ENCODE measurements at regions not wholly inside any gene's neighbourhood (a gene's known extent, or its start where the extent isn't known, plus 50 kb on each side); places are given as distances from the start of the nearest gene placed in this dataset.

- DNase-seq = no peak
These were observed 53.3 kb downstream of the FOXD1 start for GRCh38 chr5:73395256-73395655.

GRCh38 chr5:73394610-73395009 is 54.0 kb downstream of the FOXD1 start:
- DNase-seq = no peak

- DNase-seq = peak; percentile 37 to 49
These were observed 54.7 kb downstream of the FOXD1 start for GRCh38 chr5:73393611-73394489.

GRCh38 chr5:73392775-73393174 is 55.8 kb downstream of the FOXD1 start:
- DNase-seq = peak in 1 of 2 experiments; percentile 9

- DNase-seq = no peak
These were observed 57.1 kb downstream of the FOXD1 start for GRCh38 chr5:73391441-73391881.

GRCh38 chr5:73390972-73391371 is 57.6 kb downstream of the FOXD1 start:
- no peak for DNase-seq

- no peak for DNase-seq
These were observed 59.8 kb downstream of the FOXD1 start for GRCh38 chr5:73388740-73389139.

GRCh38 chr5:73388306-73388684 is 60.3 kb downstream of the FOXD1 start:
- no peak for DNase-seq

GRCh38 chr5:73387601-73388305 is 60.8 kb downstream of the FOXD1 start:
- peak in 1 of 2 experiments; percentile 5 for DNase-seq

- DNase-seq = no peak
These were observed 61.4 kb downstream of the FOXD1 start for GRCh38 chr5:73387149-73387591.

- no peak for DNase-seq
These were observed 63.7 kb downstream of the FOXD1 start for GRCh38 chr5:73384861-73385260.

GRCh38 chr5:73382401-73382740 is 66.2 kb downstream of the FOXD1 start:
- DNase-seq = no peak

- DNase-seq = no peak
These were observed 66.8 kb downstream of the FOXD1 start for GRCh38 chr5:73381590-73382400.

- no peak for DNase-seq
These were observed 67.6 kb downstream of the FOXD1 start for GRCh38 chr5:73380710-73381589.

GRCh38 chr5:73380041-73380440 is 68.5 kb downstream of the FOXD1 start:
- DNase-seq = no peak

- DNase-seq = no peak
These were observed 69.1 kb downstream of the FOXD1 start for GRCh38 chr5:73379435-73379834.

- DNase-seq = no peak
These were observed 69.8 kb downstream of the FOXD1 start for GRCh38 chr5:73378765-73379164.

- peak; percentile 69 to 71 for DNase-seq
These were observed 70.5 kb downstream of the FOXD1 start for GRCh38 chr5:73378070-73378469.

- DNase-seq = no peak
These were observed 71.9 kb downstream of the FOXD1 start for GRCh38 chr5:73376618-73377170.

- DNase-seq = no peak
These were observed 72.6 kb downstream of the FOXD1 start for GRCh38 chr5:73375949-73376348.

GRCh38 chr5:73375191-73375545 is 73.4 kb downstream of the FOXD1 start:
- DNase-seq = no peak
